H1 (cell line): ENCODE measurements at regions not wholly inside any gene's neighbourhood (a gene's known extent, or its start where the extent isn't known, plus 50 kb on each side); places are given as distances from the start of the nearest gene placed in this dataset.

Experiments used
- CTCF ChIA-PET: fragments of 300-600 bp; sonication (Branson Sonifier 250); formaldehyde crosslinking; loops from one replicate; lab custom pipeline; 2021; ENCODE audit not compliant: partially characterized antibody; lab: Charles Lee
- POLR2A ChIA-PET: fragments of 300-600 bp; sonication (Branson Sonifier 250); formaldehyde crosslinking; loops from one replicate; lab custom pipeline; 2021; ENCODE audit warnings: inconsistent platforms; ENCODE audit not compliant: partially characterized antibody; lab: Charles Lee
- DNase-seq, 2 experiments: peaks; one replicate each; pipeline versions ENCODE4 v3.0.0 to v3.0.0-alpha.2; 2010 to 2022; ENCODE audit warnings: low spot score in 2 of 2, low read depth in 1 of 2, mixed read lengths in 1 of 2
- FAIRE-seq: peaks from 2 replicates; lab custom pipeline; 2011; peaks lifted over from hg19 to GRCh38; lab: Jason Lieb, UNC
- H2AFZ ChIP-seq: 2 replicates; pipeline ENCODE4 v1.8.1; 2012; ENCODE audit warnings: low read length, inconsistent platforms
- H2AK5ac ChIP-seq: 2 replicates; pipeline ENCODE4 v1.6.1; 2013; ENCODE audit warnings: low read depth, low read length
- H2BK120ac ChIP-seq: replicated peaks from 2 replicates; pipeline ENCODE3; 2013; ENCODE audit warnings: low read depth, low read length, inconsistent platforms
- H2BK12ac ChIP-seq: 2 replicates; pipeline ENCODE4 v1.6.1; 2013; ENCODE audit warnings: low read depth, low read length
- H2BK15ac ChIP-seq: 2 replicates; pipeline ENCODE4 v1.6.1; 2013; ENCODE audit warnings: low read length
- H2BK20ac ChIP-seq: 2 replicates; pipeline ENCODE4 v1.6.1; 2013; ENCODE audit warnings: low read length
- H2BK5ac ChIP-seq: 2 replicates; pipeline ENCODE4 v1.6.1; 2013; ENCODE audit warnings: low read depth, low read length
- H3K14ac ChIP-seq: 2 replicates; pipeline ENCODE4 v1.6.1; 2013; ENCODE audit warnings: inconsistent platforms; ENCODE audit not compliant: insufficient read length
- H3K18ac ChIP-seq: 2 replicates; pipeline ENCODE4 v1.6.1; 2013; ENCODE audit warnings: low read length; ENCODE audit errors: extremely low read depth
- H3K23ac ChIP-seq: 2 replicates; pipeline ENCODE4 v1.6.1; 2013; ENCODE audit warnings: inconsistent platforms; ENCODE audit not compliant: insufficient read length
- H3K23me2 ChIP-seq: 2 replicates; pipeline ENCODE4 v1.6.1; 2013; ENCODE audit warnings: low read depth, low read length
- H3K27ac ChIP-seq: 2 replicates; pipeline ENCODE4 v1.6.1; 2011; ENCODE audit warnings: low read depth, low read length, inconsistent platforms
- H3K27me3 ChIP-seq, 4 experiments: replicated peaks in 1 of 4; 1 replicate in 1 of 4; 2 replicates in 3 of 4; pipeline versions ENCODE4 v1.6.1 to v1.8.1; 2011 to 2013; ENCODE audit warnings: low read length in 3 of 4, mild to moderate bottlenecking in 3 of 4, inconsistent platforms in 2 of 4, mixed read lengths in 2 of 4, moderate library complexity in 1 of 4; ENCODE audit not compliant: control insufficient read depth in 3 of 4, insufficient read depth in 3 of 4; ENCODE audit errors: extremely low read depth in 1 of 4
- H3K36me3 ChIP-seq, 4 experiments: 2 replicates each; pipeline versions ENCODE4 v1.6.1 to v1.8.1; 2011 to 2013; ENCODE audit warnings: mild to moderate bottlenecking in 4 of 4, low read length in 3 of 4, moderate library complexity in 2 of 4, control low read depth in 1 of 4, inconsistent platforms in 1 of 4; ENCODE audit not compliant: insufficient read depth in 4 of 4, control insufficient read depth in 2 of 4
- H3K4ac ChIP-seq: replicated peaks from 2 replicates; pipeline ENCODE3; 2013; ENCODE audit warnings: low read length, low read depth, mixed read lengths, inconsistent platforms; ENCODE audit not compliant: insufficient read length
- H3K4me1 ChIP-seq, 4 experiments: replicated peaks in 1 of 4; 1 replicate in 1 of 4; 2 replicates in 3 of 4; pipeline versions ENCODE4 v1.6.1 to v1.8.1; 2011 to 2013; ENCODE audit warnings: low read length in 3 of 4, inconsistent platforms in 2 of 4, mixed read lengths in 1 of 4; ENCODE audit not compliant: insufficient read depth in 4 of 4, control insufficient read depth in 3 of 4
- H3K4me2 ChIP-seq, 2 experiments: 2 replicates each; pipeline versions ENCODE4 v1.6.1 to v1.8.1; 2011 to 2013; ENCODE audit warnings: low read depth in 2 of 2, low read length in 2 of 2, control low read depth in 1 of 2, inconsistent platforms in 1 of 2, mild to moderate bottlenecking in 1 of 2; ENCODE audit not compliant: insufficient read depth in 1 of 2
- H3K4me3 ChIP-seq, 4 experiments: fragments of 200-600, 300-600 bp in 1 of 4; sonication (generic), shearing (Covaris generic), sonication (Bioruptor Twin) in 1 of 4; 2 replicates each; pipeline versions ENCODE4 v1.5.1 to v1.8.1; 2011 to 2016; ENCODE audit warnings: low read length in 4 of 4, low read depth in 3 of 4, control low read depth in 2 of 4, inconsistent platforms in 2 of 4, mild to moderate bottlenecking in 2 of 4, mixed read lengths in 1 of 4, moderate library complexity in 1 of 4; ENCODE audit not compliant: insufficient read depth in 2 of 4; ENCODE audit errors: extremely low read depth in 1 of 4
- H3K56ac ChIP-seq: replicated peaks from 2 replicates; pipeline ENCODE3; 2013; ENCODE audit warnings: low read depth, mild to moderate bottlenecking, mixed read lengths, low read length, inconsistent platforms; ENCODE audit not compliant: insufficient read length
- H3K79me1 ChIP-seq: 2 replicates; pipeline ENCODE4 v1.6.1; 2013; ENCODE audit warnings: low read depth, low read length, control low read depth
- H3K79me2 ChIP-seq, 2 experiments: 2 replicates each; pipeline versions ENCODE4 v1.6.1 to v1.8.1; 2012 to 2013; ENCODE audit warnings: low read length in 2 of 2, mild to moderate bottlenecking in 2 of 2, inconsistent platforms in 1 of 2; ENCODE audit not compliant: insufficient read depth in 2 of 2, control insufficient read depth in 1 of 2
- H3K9ac ChIP-seq, 4 experiments: replicated peaks in 1 of 4; 1 replicate in 1 of 4; 2 replicates in 3 of 4; pipeline versions ENCODE4 v1.6.1 to v1.8.1; 2011 to 2013; ENCODE audit warnings: low read depth in 3 of 4, low read length in 3 of 4, control low read depth in 2 of 4, mild to moderate bottlenecking in 2 of 4, moderate library complexity in 2 of 4, inconsistent platforms in 1 of 4; ENCODE audit errors: extremely low read depth in 1 of 4
- H3K9me3 ChIP-seq, 2 experiments: 2 replicates each; pipeline versions ENCODE4 v1.6.1 to v1.8.1; 2012 to 2013; ENCODE audit warnings: mild to moderate bottlenecking in 2 of 2, moderate library complexity in 2 of 2, control low read depth in 1 of 2, inconsistent platforms in 1 of 2, low read depth in 1 of 2, low read length in 1 of 2, mixed read lengths in 1 of 2; ENCODE audit not compliant: insufficient read depth in 2 of 2
- H4K20me1 ChIP-seq, 2 experiments: replicated peaks in 1 of 2; 2 replicates each; pipeline versions ENCODE3 to v1.8.1; 2011 to 2013; ENCODE audit warnings: inconsistent platforms in 2 of 2, low read length in 2 of 2, mild to moderate bottlenecking in 1 of 2; ENCODE audit not compliant: insufficient read depth in 2 of 2, control insufficient read depth in 1 of 2
- H4K5ac ChIP-seq: 2 replicates; pipeline ENCODE4 v1.6.1; 2013; ENCODE audit warnings: low read length, low read depth, mixed read lengths, inconsistent platforms; ENCODE audit not compliant: insufficient read length
- H4K8ac ChIP-seq: 2 replicates; pipeline ENCODE4 v1.8.0; 2013; ENCODE audit warnings: mild to moderate bottlenecking, moderate library complexity, low read length, inconsistent platforms; ENCODE audit not compliant: insufficient read depth; ENCODE audit errors: extremely low read depth
- H4K91ac ChIP-seq: replicated peaks from 2 replicates; pipeline ENCODE3; 2013; ENCODE audit warnings: low read length, mixed read lengths, inconsistent platforms; ENCODE audit not compliant: insufficient read length
- CHD2 ChIP-seq: IDR thresholded peaks from 2 replicates; pipeline ENCODE4 v1.6.1; 2012; ENCODE audit warnings: low read length, improper control_type of control experiment
- EGR1 ChIP-seq: IDR thresholded peaks from 2 replicates; pipeline ENCODE4 v1.6.1; 2011; ENCODE audit warnings: low read depth, low read length, borderline replicate concordance
- EZH2 ChIP-seq: fragments of 200-600 bp; sonication (generic); IDR thresholded peaks from 2 replicates; pipeline ENCODE4 v1.7.1; 2012; ENCODE audit warnings: low read depth, mild to moderate bottlenecking, moderate library complexity, low read length, inconsistent platforms; ENCODE audit not compliant: severe bottlenecking
- FOSL1 ChIP-seq: IDR thresholded peaks from 2 replicates; pipeline ENCODE4 v1.6.1; 2011; ENCODE audit warnings: mild to moderate bottlenecking, low read depth, low read length, moderate library complexity; ENCODE audit not compliant: insufficient read depth
- HDAC6 ChIP-seq: IDR thresholded peaks from one replicate; pipeline ENCODE4 v1.7.1; 2012; ENCODE audit warnings: low read depth, mild to moderate bottlenecking, inconsistent platforms, low read length, moderate library complexity
- MAFK ChIP-seq: IDR thresholded peaks from 2 replicates; pipeline ENCODE4 v1.6.1; 2012; ENCODE audit warnings: low read depth, mild to moderate bottlenecking, improper control_type of control experiment, low read length
- RXRA ChIP-seq: IDR thresholded peaks from 2 replicates; pipeline ENCODE4 v1.6.1; 2011; ENCODE audit warnings: low read depth, mild to moderate bottlenecking, low read length, moderate library complexity; ENCODE audit not compliant: insufficient read depth
- TBP ChIP-seq: IDR thresholded peaks from 2 replicates; pipeline ENCODE4 v1.6.1; 2011; ENCODE audit warnings: low read depth, low read length, improper control_type of control experiment
- WGBS, 2 experiments: shearing (Covaris generic) in 1 of 2; methylation state at CpG; one replicate each; pipeline versions ENCODE4 v1.1.6 to v1.1.7; 2013 to 2015; ENCODE audit warnings: low lambda C conversion rate in 2 of 2, mixed read lengths in 2 of 2, inconsistent platforms in 1 of 2, low coverage in 1 of 2, missing lambda C conversion rate in 1 of 2; ENCODE audit not compliant: insufficient replicate concordance in 2 of 2, insufficient coverage in 1 of 2, insufficient read length in 1 of 2; ENCODE audit errors: extremely low coverage in 1 of 2, missing lambda C conversion rate in 1 of 2; 5-methylcytosine and 5-hydroxymethylcytosine counted together
- TF ChIP-seq, protein P1 (sequence below): IDR thresholded peaks from 2 replicates; pipeline ENCODE4 v1.6.1; 2012; ENCODE audit warnings: low read length, inconsistent platforms
- TF ChIP-seq, protein P2 (sequence below): IDR thresholded peaks from 2 replicates; pipeline ENCODE4 v1.6.1; 2011; ENCODE audit warnings: low read depth, mild to moderate bottlenecking, low read length; ENCODE audit not compliant: insufficient read depth

DNA sequence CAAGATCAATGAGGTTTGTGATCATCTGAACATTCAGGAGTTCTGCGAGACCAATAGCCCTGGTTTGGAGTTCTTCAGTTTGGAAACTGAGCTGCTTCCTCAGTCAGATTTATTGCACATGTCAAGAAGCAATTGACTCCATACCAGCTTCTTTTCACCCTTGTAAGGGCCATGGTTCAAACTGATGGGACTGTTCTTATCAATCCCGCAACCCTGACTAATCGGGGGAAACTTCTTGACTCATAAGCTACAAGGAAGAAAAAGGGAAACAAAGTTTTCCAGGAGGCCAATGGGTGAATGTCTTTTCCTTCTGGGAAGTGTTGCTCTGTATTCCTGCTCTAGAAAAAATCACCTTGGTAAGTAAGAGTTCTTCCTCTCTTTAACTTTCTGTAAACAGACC, 187.9 kb downstream of the MIS18A start:
- POLR2A ChIA-PET, result no interaction called here
- no peak overlapping the region for H3K23ac ChIP-seq
- TF ChIP-seq MAFK (no peak), RXRA (no peak), HDAC6 (no peak), EGR1 (no peak), CHD2 (no peak), FOSL1 (no peak), EZH2 (no peak), TBP (no peak)
- TF ChIP-seq, protein P1, sequence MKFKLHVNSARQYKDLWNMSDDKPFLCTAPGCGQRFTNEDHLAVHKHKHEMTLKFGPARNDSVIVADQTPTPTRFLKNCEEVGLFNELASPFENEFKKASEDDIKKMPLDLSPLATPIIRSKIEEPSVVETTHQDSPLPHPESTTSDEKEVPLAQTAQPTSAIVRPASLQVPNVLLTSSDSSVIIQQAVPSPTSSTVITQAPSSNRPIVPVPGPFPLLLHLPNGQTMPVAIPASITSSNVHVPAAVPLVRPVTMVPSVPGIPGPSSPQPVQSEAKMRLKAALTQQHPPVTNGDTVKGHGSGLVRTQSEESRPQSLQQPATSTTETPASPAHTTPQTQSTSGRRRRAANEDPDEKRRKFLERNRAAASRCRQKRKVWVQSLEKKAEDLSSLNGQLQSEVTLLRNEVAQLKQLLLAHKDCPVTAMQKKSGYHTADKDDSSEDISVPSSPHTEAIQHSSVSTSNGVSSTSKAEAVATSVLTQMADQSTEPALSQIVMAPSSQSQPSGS, result no peak
- TF ChIP-seq, protein P2, sequence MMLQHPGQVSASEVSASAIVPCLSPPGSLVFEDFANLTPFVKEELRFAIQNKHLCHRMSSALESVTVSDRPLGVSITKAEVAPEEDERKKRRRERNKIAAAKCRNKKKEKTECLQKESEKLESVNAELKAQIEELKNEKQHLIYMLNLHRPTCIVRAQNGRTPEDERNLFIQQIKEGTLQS, result no peak
- no peak overlapping the region for H3K4me3 ChIP-seq
- H2BK15ac ChIP-seq, result no peak overlapping the region
- no peak overlapping the region for H3K27ac ChIP-seq
- H3K9me3 ChIP-seq, result no peaks in the 10 kb centered on the region
- no peak overlapping the region for H4K5ac ChIP-seq
- H4K91ac ChIP-seq, result no peak overlapping the region
- no peak overlapping the region for H2BK5ac ChIP-seq
- CTCF ChIA-PET, result interaction anchor here (0.8 to 1.1 kb wide), 2 partner anchors 12 to 167 kb away, joined by 3 to 4 read pairs; no protein-coding TSS in a partner anchor
- no peak overlapping the region for H3K56ac ChIP-seq
- DNase-seq (no peak), FAIRE-seq (no peak)
- H2BK12ac ChIP-seq, result no peak overlapping the region
- H3K27me3 ChIP-seq, result no peaks in the 10 kb centered on the region
- H3K14ac ChIP-seq, result no peak overlapping the region
- H3K9ac ChIP-seq, result no peak overlapping the region
- H3K36me3 ChIP-seq, result no peaks in the 10 kb centered on the region
- H3K4ac ChIP-seq, result no peak overlapping the region
- no peak overlapping the region for H4K8ac ChIP-seq
- no peaks in the 10 kb centered on the region for H3K79me1 ChIP-seq
- no peak overlapping the region for H2AFZ ChIP-seq
- H3K4me2 ChIP-seq, result no peak overlapping the region
- no peaks in the 10 kb centered on the region for H4K20me1 ChIP-seq
- 99% methylated on average over 3 of the region's 3 CpGs; no CpG with 5 or more reads in 1 of the 2 experiments for WGBS, 2 experiments
- no peak overlapping the region for H2BK20ac ChIP-seq
- H3K79me2 ChIP-seq, result no peaks in the 10 kb centered on the region
- no peaks in the 10 kb centered on the region for H3K4me1 ChIP-seq
- H3K18ac ChIP-seq, result no peak overlapping the region
- no peak overlapping the region for H2BK120ac ChIP-seq
- no peak overlapping the region for H2AK5ac ChIP-seq
- no peaks in the 10 kb centered on the region; the same call in 1 of the 2 replicates for H3K23me2 ChIP-seq
